ENCODE measurements at regions not wholly inside any gene's neighbourhood (a gene's known extent, or its start where the extent isn't known, plus 50 kb on each side); places are given as distances from the start of the nearest gene placed in this dataset.

- no peak for ATAC-seq
- TF ChIP-seq SNAI2 (CRISPR knock-in tag; IDR thresholded peaks at IDR 0.05) (no peak), CSDC2 (CRISPR knock-in tag; IDR thresholded peaks at IDR 0.05) (no peak), ZNF8 (CRISPR knock-in tag; IDR thresholded peaks at IDR 0.05) (no peak), GLIS3 (CRISPR knock-in tag; IDR thresholded peaks at IDR 0.05) (no peak), ZFP30 (CRISPR knock-in tag; IDR thresholded peaks at IDR 0.05) (no peak), ARNTL (CRISPR knock-in tag; IDR thresholded peaks at IDR 0.05; ENCODE audit: borderline replicate concordance, low read depth) (no peak), RARB (CRISPR knock-in tag; IDR thresholded peaks at IDR 0.05) (no peak), PPARA (CRISPR knock-in tag; IDR thresholded peaks at IDR 0.05; ENCODE audit: borderline replicate concordance) (no peak), OSR1 (CRISPR knock-in tag; IDR thresholded peaks at IDR 0.05) (no peak), ZFP3 (CRISPR knock-in tag; IDR thresholded peaks at IDR 0.05) (no peak), CSRNP3 (CRISPR knock-in tag; IDR thresholded peaks at IDR 0.05) (no peak), ZNF565 (CRISPR knock-in tag; conservative IDR thresholded peaks at IDR 0.05; ENCODE audit: low read depth) (no peak), TOX (CRISPR knock-in tag; IDR thresholded peaks at IDR 0.05; ENCODE audit: borderline replicate concordance) (no peak), PATZ1 (CRISPR knock-in tag; IDR thresholded peaks at IDR 0.05; ENCODE audit: borderline replicate concordance) (no peak), ESRRG (CRISPR knock-in tag; IDR thresholded peaks at IDR 0.05) (no peak), ZNF70 (CRISPR knock-in tag; IDR thresholded peaks at IDR 0.05) (no peak), BACH2 (CRISPR knock-in tag; IDR thresholded peaks at IDR 0.05; ENCODE audit: borderline replicate concordance) (no peak), POU6F1 (CRISPR knock-in tag; IDR thresholded peaks at IDR 0.05; ENCODE audit: borderline replicate concordance, low read depth) (no peak), CREB5 (CRISPR knock-in tag; IDR thresholded peaks at IDR 0.05; ENCODE audit: low read depth) (no peak)
Measured at GRCh38 chr14:95380350-95381042, 60.8 kb upstream of the CLMN start.

- ATAC-seq = no peak
- TF ChIP-seq ESRRG (CRISPR knock-in tag; IDR thresholded peaks at IDR 0.05) (no peak), BACH2 (CRISPR knock-in tag; IDR thresholded peaks at IDR 0.05; ENCODE audit: borderline replicate concordance) (no peak), TCF4 (CRISPR knock-in tag; IDR thresholded peaks at IDR 0.05; ENCODE audit: borderline replicate concordance) (no peak), PPARA (CRISPR knock-in tag; IDR thresholded peaks at IDR 0.05; ENCODE audit: borderline replicate concordance) (no peak), OSR1 (CRISPR knock-in tag; IDR thresholded peaks at IDR 0.05) (no peak), SNAI2 (CRISPR knock-in tag; IDR thresholded peaks at IDR 0.05) (no peak)
Measured at GRCh38 chr14:95379634-95380033, 59.9 kb upstream of the CLMN start.

- ATAC-seq = no peak
- no peak for TF ChIP-seq BACH2 (CRISPR knock-in tag; IDR thresholded peaks at IDR 0.05; ENCODE audit: borderline replicate concordance)
- no peak for TF ChIP-seq ARNTL (CRISPR knock-in tag; IDR thresholded peaks at IDR 0.05; ENCODE audit: borderline replicate concordance, low read depth)
- no peak for TF ChIP-seq ZNF70 (CRISPR knock-in tag; IDR thresholded peaks at IDR 0.05)
- TF ChIP-seq GLIS3 (CRISPR knock-in tag; IDR thresholded peaks at IDR 0.05) = no peak
- no peak for TF ChIP-seq TCF4 (CRISPR knock-in tag; IDR thresholded peaks at IDR 0.05; ENCODE audit: borderline replicate concordance)
- TF ChIP-seq TOX (CRISPR knock-in tag; IDR thresholded peaks at IDR 0.05; ENCODE audit: borderline replicate concordance) = no peak
- TF ChIP-seq ZC3H10 (CRISPR knock-in tag; IDR thresholded peaks at IDR 0.05) = no peak
- TF ChIP-seq CSRNP3 (CRISPR knock-in tag; IDR thresholded peaks at IDR 0.05) = no peak
- TF ChIP-seq CREB5 (CRISPR knock-in tag; IDR thresholded peaks at IDR 0.05; ENCODE audit: low read depth) = no peak
- TF ChIP-seq ESRRG (CRISPR knock-in tag; IDR thresholded peaks at IDR 0.05) = no peak
- TF ChIP-seq POU6F1 (CRISPR knock-in tag; IDR thresholded peaks at IDR 0.05; ENCODE audit: borderline replicate concordance, low read depth) = no peak
- TF ChIP-seq SNAI2 (CRISPR knock-in tag; IDR thresholded peaks at IDR 0.05) = no peak
- TF ChIP-seq CSDC2 (CRISPR knock-in tag; IDR thresholded peaks at IDR 0.05) = no peak
- TF ChIP-seq OSR1 (CRISPR knock-in tag; IDR thresholded peaks at IDR 0.05) = no peak
Measured at GRCh38 chr14:95375539-95376109, 55.9 kb upstream of the CLMN start.
